H1 (cell line): ENCODE measurements at regions not wholly inside any gene's neighbourhood (a gene's known extent, or its start where the extent isn't known, plus 50 kb on each side); places are given as distances from the start of the nearest gene placed in this dataset.

Source experiments
- CEBPB ChIP-seq: IDR thresholded peaks from 2 replicates; pipeline ENCODE4 v1.6.1; 2012; ENCODE audit warnings: low read depth, low read length
- TF ChIP-seq, protein P1 (sequence below): IDR thresholded peaks from 2 replicates; pipeline ENCODE4 v1.6.1; 2012; ENCODE audit warnings: inconsistent platforms

DNA sequence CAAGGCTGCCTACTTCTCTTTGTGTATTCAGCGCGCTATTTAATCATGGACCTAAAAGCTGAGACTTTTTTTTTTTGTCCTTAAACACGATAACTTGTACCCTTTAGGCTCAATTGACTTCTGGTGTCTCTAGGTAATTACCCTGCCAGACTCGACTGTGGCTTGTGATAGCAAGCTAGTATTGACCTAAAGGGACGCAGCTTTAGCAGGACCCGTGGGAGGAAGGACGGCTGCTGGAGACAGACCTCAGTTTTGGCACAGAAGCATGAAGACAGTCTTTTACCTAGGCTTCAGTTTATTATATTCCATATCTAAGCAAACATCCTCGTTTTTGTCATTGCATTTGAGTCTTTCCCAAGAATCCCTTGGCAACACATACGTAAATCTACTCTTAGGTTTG lies 115.3 kb downstream of the SMC2 start (continued):
- TF ChIP-seq CEBPB: no peak
- TF ChIP-seq, protein P1, sequence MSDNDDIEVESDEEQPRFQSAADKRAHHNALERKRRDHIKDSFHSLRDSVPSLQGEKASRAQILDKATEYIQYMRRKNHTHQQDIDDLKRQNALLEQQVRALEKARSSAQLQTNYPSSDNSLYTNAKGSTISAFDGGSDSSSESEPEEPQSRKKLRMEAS: no peak
